ENCODE measurements at regions not wholly inside any gene's neighbourhood (a gene's known extent, or its start where the extent isn't known, plus 50 kb on each side); places are given as distances from the start of the nearest gene placed in this dataset.

GRCh38 chr6:104301951-104302350 is 557.8 kb downstream of the HACE1 start:
- H3K4me1 Mint-ChIP-seq, result peaks cover 10% of the 10 kb centered on the region
- no peaks in the 10 kb centered on the region for H3K9me3 ChIP-seq (ENCODE audit: control insufficient read depth, low read length)
- no peak for DNase-seq
- H3K36me3 Mint-ChIP-seq (ENCODE audit: low read depth), result no peaks in the 10 kb centered on the region
- no peaks in the 10 kb centered on the region for H3K27me3 ChIP-seq (ENCODE audit: control insufficient read depth, insufficient read depth, low read length, poor library complexity, severe bottlenecking)
- WGBS, 2 experiments (ENCODE audit: insufficient coverage in 1 of 2, insufficient read length in 1 of 2), result 80 to 85% methylated on average over 7 to 10 of the region's 10 CpGs
- H3K4me3 Mint-ChIP-seq, result no peak overlapping the region
- TF ChIP-seq, protein P1, sequence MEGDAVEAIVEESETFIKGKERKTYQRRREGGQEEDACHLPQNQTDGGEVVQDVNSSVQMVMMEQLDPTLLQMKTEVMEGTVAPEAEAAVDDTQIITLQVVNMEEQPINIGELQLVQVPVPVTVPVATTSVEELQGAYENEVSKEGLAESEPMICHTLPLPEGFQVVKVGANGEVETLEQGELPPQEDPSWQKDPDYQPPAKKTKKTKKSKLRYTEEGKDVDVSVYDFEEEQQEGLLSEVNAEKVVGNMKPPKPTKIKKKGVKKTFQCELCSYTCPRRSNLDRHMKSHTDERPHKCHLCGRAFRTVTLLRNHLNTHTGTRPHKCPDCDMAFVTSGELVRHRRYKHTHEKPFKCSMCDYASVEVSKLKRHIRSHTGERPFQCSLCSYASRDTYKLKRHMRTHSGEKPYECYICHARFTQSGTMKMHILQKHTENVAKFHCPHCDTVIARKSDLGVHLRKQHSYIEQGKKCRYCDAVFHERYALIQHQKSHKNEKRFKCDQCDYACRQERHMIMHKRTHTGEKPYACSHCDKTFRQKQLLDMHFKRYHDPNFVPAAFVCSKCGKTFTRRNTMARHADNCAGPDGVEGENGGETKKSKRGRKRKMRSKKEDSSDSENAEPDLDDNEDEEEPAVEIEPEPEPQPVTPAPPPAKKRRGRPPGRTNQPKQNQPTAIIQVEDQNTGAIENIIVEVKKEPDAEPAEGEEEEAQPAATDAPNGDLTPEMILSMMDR (conservative IDR thresholded peaks at IDR 0.05), result no peak
- H3K27me3 Mint-ChIP-seq (ENCODE audit: insufficient read depth), result no peaks in the 10 kb centered on the region
- no peaks in the 10 kb centered on the region for H3K36me3 ChIP-seq (ENCODE audit: control insufficient read depth, insufficient read depth, low read length)
- no peak overlapping the region for H3K27ac Mint-ChIP-seq
- no peaks in the 10 kb centered on the region for H3K4me1 ChIP-seq (ENCODE audit: control insufficient read depth, insufficient read depth, low read length)
- no peak overlapping the region for H3K4me3 ChIP-seq (ENCODE audit: low read length)
- H3K9me3 Mint-ChIP-seq, result no peaks in the 10 kb centered on the region
- no peak overlapping the region for H3K9ac ChIP-seq (ENCODE audit: extremely low read depth, low read length, poor library complexity, severe bottlenecking)
- no peak overlapping the region for H3K27ac ChIP-seq (ENCODE audit: low read depth, low read length)

GRCh38 chr6:104286641-104287040 is 573.1 kb downstream of the HACE1 start:
- TF ChIP-seq, protein P1 (conservative IDR thresholded peaks at IDR 0.05), result no peak
- H3K4me1 ChIP-seq (ENCODE audit: control insufficient read depth, insufficient read depth, low read length), result no peaks in the 10 kb centered on the region
- H3K4me3 Mint-ChIP-seq, result no peak overlapping the region
- H3K27me3 ChIP-seq (ENCODE audit: control insufficient read depth, insufficient read depth, low read length, poor library complexity, severe bottlenecking), result peaks cover 7% of the 10 kb centered on the region
- H3K27ac Mint-ChIP-seq, result no peak overlapping the region
- WGBS, 2 experiments (ENCODE audit: insufficient coverage in 1 of 2, insufficient read length in 1 of 2), result 91 to 92% methylated on average over 1 of the region's 1 CpG
- no peaks in the 10 kb centered on the region for H3K36me3 ChIP-seq (ENCODE audit: control insufficient read depth, insufficient read depth, low read length)
- H3K27ac ChIP-seq (ENCODE audit: low read depth, low read length), result no peak overlapping the region
- no peaks in the 10 kb centered on the region for H3K9me3 Mint-ChIP-seq
- H3K9ac ChIP-seq (ENCODE audit: extremely low read depth, low read length, poor library complexity, severe bottlenecking), result no peak overlapping the region
- DNase-seq, result no peak
- no peaks in the 10 kb centered on the region for H3K36me3 Mint-ChIP-seq (ENCODE audit: low read depth)
- H3K27me3 Mint-ChIP-seq (ENCODE audit: insufficient read depth), result peaks cover 8% of the 10 kb centered on the region
- no peak overlapping the region for H3K4me3 ChIP-seq (ENCODE audit: low read length)
- H3K4me1 Mint-ChIP-seq, result no peaks in the 10 kb centered on the region
- H3K9me3 ChIP-seq (ENCODE audit: control insufficient read depth, low read length), result no peaks in the 10 kb centered on the region

GRCh38 chr6:104284872-104285271 is 574.8 kb downstream of the HACE1 start:
- peaks cover 16% of the 10 kb centered on the region for H3K27me3 Mint-ChIP-seq (ENCODE audit: insufficient read depth)
- H3K36me3 Mint-ChIP-seq (ENCODE audit: low read depth), result no peaks in the 10 kb centered on the region
- WGBS, 2 experiments (ENCODE audit: insufficient coverage in 1 of 2, insufficient read length in 1 of 2), result 96 to 100% methylated on average over 1 to 2 of the region's 4 CpGs
- H3K27ac Mint-ChIP-seq, result no peak overlapping the region
- no peaks in the 10 kb centered on the region for H3K9me3 Mint-ChIP-seq
- Histone ChIP-seq H3K27me3 (ENCODE audit: control insufficient read depth, insufficient read depth, low read length, poor library complexity, severe bottlenecking) (peaks cover 7% of the 10 kb centered on the region), H3K4me1 (ENCODE audit: control insufficient read depth, insufficient read depth, low read length) (peaks cover under 1% of the 10 kb centered on the region), H3K4me3 (ENCODE audit: low read length) (no peak overlapping the region), H3K27ac (ENCODE audit: low read depth, low read length) (no peak overlapping the region), H3K9ac (ENCODE audit: extremely low read depth, low read length, poor library complexity, severe bottlenecking) (no peak overlapping the region), H3K9me3 (ENCODE audit: control insufficient read depth, low read length) (no peaks in the 10 kb centered on the region), H3K36me3 (ENCODE audit: control insufficient read depth, insufficient read depth, low read length) (no peaks in the 10 kb centered on the region)
- no peak overlapping the region for H3K4me3 Mint-ChIP-seq
- TF ChIP-seq, protein P1 (conservative IDR thresholded peaks at IDR 0.05), result no peak
- DNase-seq, result no peak
- H3K4me1 Mint-ChIP-seq, result peaks cover 4% of the 10 kb centered on the region
